GM19239 (cell line): ENCODE measurements at regions not wholly inside any gene's neighbourhood (a gene's known extent, or its start where the extent isn't known, plus 50 kb on each side); places are given as distances from the start of the nearest gene placed in this dataset.

Experiments
- DNase-seq: peaks from one replicate; pipeline ENCODE4 v3.0.0; 2011; ENCODE audit warnings: low spot score; ENCODE audit not compliant: insufficient read length
- FAIRE-seq: peaks from 2 replicates; lab custom pipeline; 2011; peaks lifted over from hg19 to GRCh38; lab: Jason Lieb, UNC

DNA sequence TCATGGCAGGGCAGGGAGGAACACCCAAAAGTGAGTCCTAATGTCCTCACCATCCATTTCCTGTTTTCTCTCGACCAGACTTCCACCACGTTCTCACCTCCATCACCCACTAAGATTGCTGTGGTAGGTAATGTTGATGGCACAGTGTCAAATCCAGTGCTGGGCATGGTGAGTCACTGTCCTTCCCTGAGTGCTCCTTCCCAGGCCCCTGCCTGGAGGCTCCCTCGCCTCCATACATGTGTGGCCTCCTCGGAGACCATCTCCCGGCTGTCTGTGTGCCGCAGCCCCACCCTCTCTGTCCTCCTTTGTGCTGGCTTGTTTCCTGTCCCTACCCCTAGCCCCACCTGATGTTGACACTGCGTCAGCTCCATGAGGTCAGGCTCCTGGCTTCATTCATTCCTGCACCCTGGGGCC, 177.5 kb downstream of the SYK start:
- FAIRE-seq (no peak), DNase-seq (no peak)

DNA sequence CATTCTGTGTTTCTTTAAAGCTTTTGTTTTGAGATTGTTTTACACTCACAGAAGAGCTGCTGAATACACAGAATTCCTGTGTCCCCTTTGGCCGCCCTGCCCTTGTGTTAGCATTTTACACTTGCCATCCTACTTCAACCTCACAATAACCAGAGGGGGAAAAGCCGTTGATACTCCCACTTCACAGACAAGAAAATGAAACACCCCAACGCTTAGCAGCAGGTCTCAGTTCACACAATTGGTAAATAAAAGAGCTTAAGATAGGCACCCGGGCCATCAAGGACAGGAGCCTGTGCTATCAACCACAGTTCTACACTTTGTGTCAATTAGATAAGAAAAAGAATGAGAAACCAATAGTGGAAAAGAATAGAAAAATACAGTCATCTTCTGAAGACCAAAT, 178.0 kb downstream of the SYK start:
- FAIRE-seq = no peak
- DNase-seq = no peak

DNA sequence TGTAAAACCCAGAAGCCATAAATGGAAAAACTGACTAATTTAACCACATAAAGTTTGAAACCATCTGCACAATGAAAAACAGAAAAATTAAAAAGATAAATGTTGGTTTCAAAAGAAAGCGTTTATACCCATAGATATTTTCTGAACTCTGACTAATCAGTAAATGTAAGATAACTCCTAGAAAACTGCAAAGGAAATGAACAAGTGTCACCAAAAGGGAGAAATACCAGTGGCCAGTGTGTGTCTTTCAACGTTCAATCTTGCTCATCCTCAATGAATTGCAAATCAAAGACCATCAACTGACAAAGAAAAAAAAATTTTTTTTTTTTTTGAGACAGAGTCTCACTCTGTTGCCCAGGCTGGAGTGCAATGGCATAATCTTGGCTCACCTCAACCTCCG, 180.1 kb downstream of the SYK start:
- DNase-seq (no peak), FAIRE-seq (no peak)

DNA sequence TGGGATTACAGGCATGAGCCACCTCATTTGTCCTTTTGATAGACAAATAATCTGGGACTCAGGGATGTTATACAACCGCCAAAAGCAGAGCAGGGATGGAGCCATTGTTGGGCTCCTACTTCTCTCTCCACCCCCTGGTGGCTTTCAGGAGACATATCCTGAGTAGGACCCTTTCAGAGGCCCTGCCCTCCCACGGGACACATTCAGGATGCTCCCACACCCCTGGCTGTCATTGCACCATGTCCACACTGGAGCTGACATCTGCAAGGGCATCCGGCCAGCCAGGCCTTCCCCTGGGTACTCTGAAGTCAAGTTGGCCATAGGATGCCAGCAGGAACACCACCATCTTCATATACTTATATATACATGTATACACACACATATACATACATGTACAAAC, 181.8 kb downstream of the SYK start:
- DNase-seq (no peak), FAIRE-seq (no peak)

DNA sequence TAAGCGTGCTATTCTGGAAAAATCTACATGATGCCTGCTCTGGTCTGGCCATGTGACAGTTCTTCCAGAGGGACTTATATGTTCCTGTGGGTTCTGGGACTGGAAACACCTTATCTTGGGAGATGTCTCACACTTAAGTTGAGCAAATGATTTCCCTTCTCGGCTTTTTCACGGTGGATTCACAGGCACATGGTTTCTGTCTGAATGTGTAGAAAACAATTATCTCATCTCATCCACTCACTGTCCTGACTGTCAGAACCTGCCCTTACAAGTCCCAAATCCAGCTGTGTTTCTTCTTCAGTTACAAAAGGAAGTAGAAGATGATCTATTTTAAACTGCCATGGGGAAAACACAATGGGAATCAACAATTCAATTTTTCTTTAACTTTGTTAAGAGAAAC, 184.0 kb downstream of the SYK start:
- FAIRE-seq (no peak), DNase-seq (no peak)

DNA sequence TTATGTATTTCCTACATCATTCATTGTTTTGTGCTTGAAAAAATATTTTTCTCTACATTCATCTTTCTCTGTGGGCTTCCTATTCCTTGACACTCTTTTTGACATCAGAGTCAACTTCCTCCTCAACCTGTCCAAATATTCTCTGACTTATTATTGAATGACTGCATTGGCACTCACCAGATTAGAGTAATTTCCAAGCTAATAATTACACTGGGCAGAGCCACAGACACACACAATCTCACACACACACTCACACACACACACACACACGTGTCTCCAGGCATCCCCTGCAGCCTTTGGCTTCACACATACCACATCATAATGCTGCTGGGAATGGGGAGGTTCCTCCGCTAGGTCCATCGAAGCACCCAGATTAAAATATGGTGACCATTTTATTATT, 184.5 kb downstream of the SYK start:
- no peak for FAIRE-seq

DNA sequence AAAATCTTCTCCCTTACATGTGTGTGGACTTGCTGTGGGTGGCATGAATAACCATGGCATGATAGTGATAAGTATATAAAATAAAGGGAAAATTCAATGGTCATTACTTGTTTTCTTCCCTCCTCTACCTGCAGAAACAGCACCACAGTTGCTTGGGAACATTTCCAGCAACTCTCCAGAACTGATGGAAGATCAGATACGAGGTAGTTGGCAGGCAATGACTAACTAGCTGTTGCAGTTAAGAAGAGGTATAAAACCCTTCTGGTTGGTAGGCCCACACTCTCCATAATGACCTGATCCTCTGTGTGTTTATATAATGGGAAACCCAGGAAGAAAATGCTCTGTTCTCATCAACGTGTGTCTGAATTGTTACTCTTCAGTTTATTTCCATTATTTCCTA, 185.9 kb downstream of the SYK start:
- FAIRE-seq (no peak), DNase-seq (no peak)

More for the DNA sequence above, 184.5 kb downstream of the SYK start:
- no peak for DNase-seq

DNA sequence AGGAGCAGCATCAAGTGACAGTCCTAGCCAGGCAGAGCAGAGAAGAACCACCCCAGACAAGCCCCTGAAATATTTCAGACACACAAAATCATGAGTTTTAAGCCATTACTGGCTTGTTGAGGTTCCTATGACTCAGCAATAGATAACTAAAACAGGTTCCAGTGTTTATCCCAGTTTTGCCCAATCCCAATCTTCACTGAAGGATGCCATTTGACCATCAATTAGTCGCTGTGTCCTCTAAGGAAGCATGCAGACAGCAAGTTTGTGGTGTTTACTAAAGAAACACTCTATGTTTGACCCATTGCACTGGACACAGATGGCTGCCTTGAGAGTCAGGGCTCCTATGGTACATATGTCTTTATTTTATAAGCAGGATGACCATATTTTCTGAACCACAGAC, 186.7 kb downstream of the SYK start:
- DNase-seq (no peak), FAIRE-seq (no peak)

DNA sequence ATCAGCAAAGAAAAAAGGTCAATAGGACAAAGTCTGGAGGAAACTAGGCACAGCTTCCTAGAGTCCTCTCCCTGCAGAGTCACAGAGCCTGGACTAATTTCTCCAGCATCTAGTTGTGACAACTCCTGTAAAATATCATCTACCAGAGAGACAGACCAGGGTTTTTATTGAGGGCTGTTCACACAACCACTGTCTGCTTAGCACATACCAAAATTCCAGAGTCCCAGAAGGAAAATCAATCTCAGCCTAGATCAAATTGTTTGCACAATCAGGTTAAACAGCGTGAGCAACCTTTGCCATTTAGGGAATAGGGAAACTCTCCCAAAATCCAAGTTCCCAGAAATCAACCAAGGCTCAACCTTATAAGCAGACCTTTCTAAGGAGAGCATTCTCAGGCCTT, 190.3 kb downstream of the SYK start:
- DNase-seq = no peak
- no peak for FAIRE-seq

DNA sequence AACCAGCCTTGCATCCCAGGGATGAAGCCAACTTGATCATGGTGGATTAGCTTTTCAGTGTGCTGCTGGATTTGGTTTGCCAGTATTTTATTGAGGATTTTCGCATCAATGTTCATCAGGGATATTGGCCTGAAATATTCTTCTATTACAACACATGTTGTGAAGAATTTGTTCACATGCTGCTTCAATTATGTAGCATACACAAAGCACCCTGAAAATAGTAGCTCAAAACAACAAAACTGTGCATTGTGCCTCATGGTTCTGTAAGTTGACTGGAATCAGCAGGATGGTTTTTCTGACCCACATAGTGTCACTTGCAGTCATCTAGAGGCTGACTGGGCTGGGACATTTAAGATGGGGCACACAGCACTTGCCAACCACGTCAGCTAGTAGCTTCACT, 193.9 kb downstream of the SYK start:
- FAIRE-seq (no peak), DNase-seq (no peak)

DNA sequence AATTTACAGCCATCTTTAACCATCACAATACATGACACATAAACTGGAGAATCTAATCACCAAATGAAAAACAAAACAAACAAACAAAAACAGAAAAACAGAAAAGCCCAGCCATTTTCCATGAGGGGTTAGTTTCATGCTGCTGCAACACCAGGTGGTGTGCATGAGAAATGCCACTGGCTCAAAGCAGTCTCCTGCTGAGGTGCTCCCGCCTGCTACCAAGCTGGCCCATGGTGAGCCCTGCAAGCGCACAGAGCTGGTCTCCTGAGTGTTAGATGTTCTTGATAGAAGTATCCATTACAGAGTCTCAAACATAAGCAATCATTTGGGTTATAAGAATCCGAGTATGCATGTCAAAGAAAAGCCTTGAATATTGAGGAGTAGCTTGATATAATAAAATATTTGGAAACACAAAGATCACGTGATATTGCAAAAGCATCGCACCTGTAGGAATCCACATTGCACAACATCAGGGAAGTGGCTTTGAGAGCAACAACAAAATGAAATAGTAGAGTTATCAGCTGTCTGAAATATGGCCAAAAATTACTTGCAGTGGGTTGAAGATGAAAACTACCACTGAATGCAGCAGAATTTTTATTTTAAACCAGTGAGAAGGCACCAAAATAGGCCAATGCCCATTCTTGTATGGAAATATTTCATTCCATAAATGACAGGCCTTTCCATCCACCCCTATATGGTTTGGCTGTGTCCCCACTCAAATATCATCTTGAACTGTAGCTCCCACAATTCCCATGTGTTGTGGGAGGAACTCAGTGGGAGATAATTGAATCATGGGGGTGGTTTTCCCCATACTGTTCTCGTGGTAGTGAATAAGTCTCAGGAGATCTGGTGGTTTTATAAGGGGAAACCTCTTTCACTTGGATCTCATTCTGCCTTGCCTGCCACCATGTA, 194.8 kb downstream of the SYK start:
- DNase-seq (no peak), FAIRE-seq (no peak)

DNA sequence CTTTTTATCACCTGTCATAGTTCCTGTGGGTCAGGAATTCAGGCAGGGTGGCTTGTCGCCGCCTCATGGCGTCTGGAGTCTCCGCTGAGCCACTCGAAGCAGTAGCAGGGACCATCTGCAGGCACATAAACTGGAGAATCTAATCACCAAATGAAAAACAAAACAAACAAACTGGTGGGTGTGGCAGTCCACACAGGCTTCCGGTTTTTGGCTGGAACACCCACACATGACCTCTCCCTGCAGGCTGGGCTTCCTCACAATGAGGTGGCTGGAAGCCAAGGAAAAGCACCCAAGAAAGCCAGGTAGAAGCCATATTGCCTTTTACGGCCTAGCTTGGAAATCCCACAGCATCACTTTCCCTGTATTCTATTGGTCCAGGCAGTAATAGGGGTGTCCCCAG, 197.0 kb downstream of the SYK start:
- no peak for DNase-seq
- no peak for FAIRE-seq

DNA sequence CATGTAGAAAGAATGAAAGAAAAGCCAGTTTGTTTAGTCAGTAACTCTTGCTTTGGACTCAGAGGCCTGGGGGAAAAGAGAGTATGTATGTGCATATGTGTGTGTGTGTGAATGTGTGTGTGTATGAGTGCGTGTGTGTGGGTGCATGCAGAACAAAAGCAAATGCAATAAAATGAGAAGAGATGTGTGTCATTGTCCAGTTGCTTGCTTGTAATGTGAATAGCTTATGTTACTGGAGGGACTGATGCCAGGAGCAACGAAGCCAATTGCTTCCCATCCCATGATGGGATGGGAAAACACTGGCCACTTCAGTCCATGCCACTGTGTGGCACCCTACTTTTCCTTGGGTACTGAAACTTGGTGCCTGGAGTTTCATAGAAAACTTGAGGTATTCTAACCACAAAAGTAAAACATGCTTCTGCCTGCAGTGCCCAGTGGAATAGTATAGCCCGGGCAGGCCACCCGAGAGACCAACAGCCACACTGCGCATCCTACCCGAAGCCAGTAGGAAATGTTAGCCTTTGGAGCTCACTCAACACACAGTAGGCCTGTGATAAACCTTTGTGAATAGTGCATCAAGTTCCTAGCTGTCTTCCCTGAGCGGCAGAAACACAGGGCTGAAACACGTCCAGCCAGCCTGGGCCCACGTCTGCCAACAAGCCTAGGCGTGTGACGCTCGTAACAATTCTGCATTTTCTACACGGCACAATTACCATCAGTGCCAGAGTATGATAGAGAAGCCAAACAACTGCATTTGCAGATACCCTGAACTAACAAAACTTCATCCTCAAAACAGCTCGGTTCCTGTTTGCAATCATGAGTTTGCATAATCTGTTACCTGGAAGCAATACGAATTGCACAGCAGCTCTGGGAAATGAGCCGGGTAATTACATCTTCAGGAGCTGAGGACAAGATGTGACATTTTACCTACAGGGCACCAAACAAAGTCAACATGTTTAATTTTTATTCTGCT, 198.1 kb downstream of the SYK start:
- FAIRE-seq = no peak
- DNase-seq = no peak

DNA sequence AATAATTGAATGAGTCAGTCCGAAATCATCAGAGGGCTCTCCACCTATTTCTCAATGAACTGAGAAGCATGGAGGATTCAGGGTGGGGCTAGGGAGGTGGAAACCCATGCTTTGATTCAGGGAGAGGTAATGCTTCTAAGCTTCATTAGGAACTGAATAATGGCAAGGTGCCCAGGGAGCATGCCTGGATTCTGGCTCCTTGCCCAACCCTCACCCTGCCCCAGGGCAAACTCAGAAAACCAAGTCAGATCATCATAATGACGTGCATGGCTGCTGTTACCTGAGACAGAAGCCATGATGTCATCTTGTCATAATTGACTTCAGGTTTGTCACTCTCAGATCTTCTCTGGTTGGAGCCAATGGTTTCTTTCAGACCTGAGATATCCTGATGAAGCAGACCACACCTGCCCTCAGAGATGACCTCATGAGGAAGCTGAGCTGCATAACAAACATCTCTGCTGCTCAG, 199.6 kb downstream of the SYK start:
- no peak for FAIRE-seq
- no peak for DNase-seq

DNA sequence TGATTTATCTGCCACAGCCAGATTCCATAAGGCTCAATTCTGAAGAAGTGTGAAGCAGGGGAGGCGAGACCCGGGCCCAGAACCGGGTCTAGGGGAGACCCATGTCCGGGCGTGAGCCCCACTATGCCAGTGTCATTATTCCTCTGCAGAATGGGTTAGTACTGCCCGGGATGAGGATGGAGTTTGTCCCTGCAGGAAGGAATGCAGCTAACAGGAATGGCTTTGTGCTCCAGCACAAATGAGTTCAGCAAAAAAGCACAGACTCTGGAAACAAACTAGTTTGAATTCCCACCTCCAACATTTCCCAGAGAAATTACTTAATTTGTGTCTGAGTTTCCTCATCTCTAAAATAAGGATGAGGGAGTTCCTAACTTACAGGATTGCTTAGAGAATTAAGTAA, 202.9 kb downstream of the SYK start:
- FAIRE-seq (no peak), DNase-seq (no peak)

DNA sequence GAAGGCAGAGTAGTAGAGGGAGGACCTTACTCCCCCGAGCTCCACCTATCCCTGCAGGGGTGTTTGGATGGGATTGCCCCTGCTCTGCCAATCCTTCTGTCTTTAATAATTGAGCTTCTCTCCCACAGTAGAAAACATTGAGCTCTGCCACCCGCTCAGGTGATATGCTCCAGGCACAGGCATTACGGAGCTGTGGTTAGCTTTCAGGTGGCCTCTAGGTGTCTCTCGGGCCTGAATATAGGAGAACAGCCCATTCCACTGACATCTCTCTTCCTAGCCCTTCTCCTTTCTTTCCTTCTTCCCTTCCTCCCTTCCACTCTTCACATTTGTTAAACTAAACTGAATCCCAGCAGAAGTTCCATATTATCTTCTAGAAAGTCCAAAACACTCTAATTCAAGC, 203.4 kb downstream of the SYK start:
- FAIRE-seq (no peak), DNase-seq (no peak)

DNA sequence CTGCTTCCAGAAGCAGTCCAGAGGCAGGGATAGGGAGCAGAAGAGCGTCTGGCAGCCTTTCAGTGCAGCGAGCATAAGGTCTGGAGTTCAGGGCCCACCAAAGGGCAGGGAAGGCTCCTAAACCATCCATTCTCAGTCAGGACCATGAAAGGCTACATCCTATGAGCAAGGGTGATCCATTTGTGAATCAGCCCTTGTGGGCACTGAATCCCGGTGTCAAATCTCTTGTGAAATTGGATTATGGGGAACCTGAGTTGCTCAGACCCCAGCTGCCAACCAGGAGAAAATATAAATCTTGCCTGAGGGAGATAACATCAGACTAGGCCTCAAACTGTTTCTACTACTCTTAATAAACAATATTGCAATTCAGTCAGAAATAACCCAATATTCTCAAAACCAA, 204.4 kb downstream of the SYK start:
- no peak for FAIRE-seq
- DNase-seq = no peak

DNA sequence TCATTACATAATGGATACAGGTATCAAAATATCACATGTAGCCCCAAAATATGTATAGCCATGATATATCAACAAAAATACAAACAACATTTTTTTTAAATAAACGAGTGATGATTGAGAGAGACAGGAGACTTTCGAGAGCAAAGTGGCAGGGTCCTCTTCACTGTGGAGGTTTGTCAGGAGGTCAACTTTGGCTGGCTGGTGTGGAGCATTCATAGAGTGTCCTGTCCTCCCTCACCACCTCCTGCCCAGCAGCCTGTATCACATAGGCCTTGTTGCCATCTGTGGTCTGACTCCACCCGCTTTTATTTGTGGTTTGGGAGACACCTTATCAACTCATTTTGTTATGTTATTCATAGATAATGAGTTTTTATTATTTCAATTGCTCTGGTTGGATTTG, 206.9 kb downstream of the SYK start:
- DNase-seq (no peak), FAIRE-seq (no peak)

DNA sequence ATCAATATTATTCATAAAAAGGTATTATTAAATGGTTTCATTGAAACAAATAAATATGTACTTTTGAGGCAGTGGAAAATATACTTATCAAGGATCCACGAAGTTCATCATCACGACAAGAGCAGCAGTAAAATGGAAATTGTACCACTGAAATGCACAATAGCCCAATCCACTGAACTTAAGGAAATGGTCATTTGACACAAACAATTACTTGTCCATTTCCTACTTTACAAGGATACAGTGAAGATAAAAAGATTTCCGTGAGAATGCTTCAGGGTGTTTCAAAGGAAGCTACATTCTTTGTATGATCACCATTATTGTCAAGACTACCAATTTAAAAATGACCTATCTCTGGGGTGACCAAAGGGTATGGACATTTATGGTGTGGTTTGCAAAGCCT, 210.3 kb downstream of the SYK start:
- FAIRE-seq = peak; percentile 39
- no peak for DNase-seq

DNA sequence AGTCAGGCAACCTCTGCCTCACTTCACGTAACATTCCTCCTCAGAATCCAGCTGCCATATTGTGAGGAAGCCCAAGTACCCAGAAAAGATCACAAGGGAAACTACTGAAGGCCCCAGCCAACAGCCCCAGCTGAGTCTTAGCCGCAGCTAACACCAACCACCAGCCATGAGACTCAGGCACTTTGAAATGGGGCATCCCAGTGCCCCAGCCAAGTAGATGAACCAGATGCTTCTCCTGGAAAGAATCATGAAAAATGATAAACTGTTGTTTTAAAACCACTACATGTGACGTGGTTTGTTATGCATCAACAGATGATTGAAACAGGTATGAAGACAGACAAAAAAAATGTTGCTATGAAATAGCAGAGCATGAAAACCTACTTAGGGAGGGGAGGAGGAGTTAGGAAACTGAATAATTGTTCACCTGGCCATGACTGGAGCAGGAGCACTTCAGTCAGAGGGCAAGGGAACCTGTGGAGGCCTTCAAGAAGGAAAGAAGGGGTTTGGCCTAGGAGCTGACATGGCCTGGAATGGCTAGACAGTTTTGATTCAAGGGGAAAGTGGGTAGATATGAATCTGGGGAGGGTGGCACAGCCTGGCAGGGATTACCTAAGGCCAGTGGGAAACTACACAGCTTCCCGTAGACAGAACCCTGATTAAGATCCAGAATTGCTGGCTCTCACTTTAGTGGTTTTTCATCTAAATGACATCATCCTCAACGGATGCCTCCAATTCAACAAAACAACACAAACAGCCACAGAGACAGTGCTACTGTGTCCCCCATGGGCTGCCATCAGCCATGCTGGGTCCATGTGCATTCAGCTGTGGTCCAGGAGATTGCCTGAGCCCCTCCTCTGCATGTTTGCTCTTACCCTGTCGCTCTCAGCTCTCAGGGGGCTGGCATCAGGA, 211.6 kb downstream of the SYK start:
- no peak for DNase-seq

More for the DNA sequence above, 211.6 kb downstream of the SYK start:
- no peak for FAIRE-seq
